Fibroblast of skin of right quadriceps (primary cell): ENCODE measurements at regions not wholly inside any gene's neighbourhood (a gene's known extent, or its start where the extent isn't known, plus 50 kb on each side); places are given as distances from the start of the nearest gene placed in this dataset.

Experiments used
- DNase-seq: peaks from one replicate; pipeline ENCODE4 v3.0.0-alpha.2; 2013

- no peak for DNase-seq
Measured at GRCh38 chr19:30774252-30774766, 402.1 kb downstream of the ZNF536 start.

- DNase-seq = no peak
Measured at GRCh38 chr19:30762651-30763050, 390.5 kb downstream of the ZNF536 start.

- DNase-seq = no peak
Measured at GRCh38 chr19:30760014-30760413, 387.8 kb downstream of the ZNF536 start.

GRCh38 chr19:30757837-30758617, 385.8 kb downstream of the ZNF536 start:
- DNase-seq = no peak

- DNase-seq = no peak
Measured at GRCh38 chr19:30757104-30757836, 385.1 kb downstream of the ZNF536 start.

- no peak for DNase-seq
Measured at GRCh38 chr19:30755581-30755980, 383.4 kb downstream of the ZNF536 start.

- no peak for DNase-seq
Measured at GRCh38 chr19:30754162-30754561, 382.0 kb downstream of the ZNF536 start.

GRCh38 chr19:30752876-30753275, 380.7 kb downstream of the ZNF536 start:
- DNase-seq = no peak

- no peak for DNase-seq
Measured at GRCh38 chr19:30752201-30752600, 380.0 kb downstream of the ZNF536 start.

- no peak for DNase-seq
Measured at GRCh38 chr19:30745476-30745985, 373.3 kb downstream of the ZNF536 start.

- DNase-seq = no peak
Measured at GRCh38 chr19:30744741-30745475, 372.7 kb downstream of the ZNF536 start.

GRCh38 chr19:30743702-30744101, 371.5 kb downstream of the ZNF536 start:
- DNase-seq = no peak

GRCh38 chr19:30743011-30743410, 370.8 kb downstream of the ZNF536 start:
- DNase-seq = no peak

- no peak for DNase-seq
Measured at GRCh38 chr19:30742406-30742938, 370.3 kb downstream of the ZNF536 start.

- no peak for DNase-seq
Measured at GRCh38 chr19:30741566-30741965, 369.4 kb downstream of the ZNF536 start.

- peak; percentile 6 for DNase-seq
Measured at GRCh38 chr19:30739394-30739793, 367.2 kb downstream of the ZNF536 start.

- DNase-seq = no peak
Measured at GRCh38 chr19:30738047-30738446, 365.9 kb downstream of the ZNF536 start.

- no peak for DNase-seq
Measured at GRCh38 chr19:30734669-30735068, 362.5 kb downstream of the ZNF536 start.

- peak; percentile 17 for DNase-seq
Measured at GRCh38 chr19:30733826-30734550, 361.8 kb downstream of the ZNF536 start.

GRCh38 chr19:30731591-30731990, 359.4 kb downstream of the ZNF536 start:
- no peak for DNase-seq

- no peak for DNase-seq
Measured at GRCh38 chr19:30729451-30729850, 357.3 kb downstream of the ZNF536 start.

- no peak for DNase-seq
Measured at GRCh38 chr19:30722761-30723160, 350.6 kb downstream of the ZNF536 start.
